Lower leg skin (tissue), 4 donors: ENCODE measurements at regions not wholly inside any gene's neighbourhood (a gene's known extent, or its start where the extent isn't known, plus 50 kb on each side); places are given as distances from the start of the nearest gene placed in this dataset.

Experiments used
- DNase-seq, 2 donors: peaks; one replicate each; pipeline ENCODE4 v3.0.0-alpha.2; 2019; ENCODE audit warnings: low spot score in 2 of 2
- H3K4me3 ChIP-seq: fragments of 200-600 bp; sonication (generic); 2 replicates; pipeline ENCODE4 v1.5.1; 2017; ENCODE audit warnings: mild to moderate bottlenecking, low read depth; ENCODE audit not compliant: poor library complexity, severe bottlenecking
- CTCF ChIP-seq, 3 donors: fragments of 450-650 bp; IDR thresholded peaks; one replicate each; pipeline ENCODE4 v1.5.1; 2016; ENCODE audit warnings: antibody characterized with exemption in 3 of 3, mild to moderate bottlenecking in 3 of 3, moderate library complexity in 2 of 3
- POLR2A ChIP-seq, 2 donors: fragments of 450-650 bp; IDR thresholded peaks; one replicate each; pipeline ENCODE4 v1.6.1; 2016 to 2017; ENCODE audit warnings: antibody characterized with exemption in 2 of 2, mild to moderate bottlenecking in 1 of 2, moderate library complexity in 1 of 2
- WGBS, 2 donors: methylation state at CpG; one replicate each; pipeline ENCODE4 v1.1.5; 2018; 5-methylcytosine and 5-hydroxymethylcytosine counted together
- intact Hi-C: fragments of 100-400 bp; cut with DNase I; formaldehyde crosslinking; loops from one replicate; pipeline ENCODE4 v1.15.0; 2023; ENCODE audit warnings: low total_unique reads

- TF ChIP-seq POLR2A (IDR thresholded peaks at IDR 0.05) (no peak), CTCF (IDR thresholded peaks at IDR 0.05) (no peak)
- intact Hi-C loops, result no loop called here
- no peak for DNase-seq
- 5 to 11% methylated on average over 35 to 61 of the region's 70 CpGs for WGBS, 2 donors
- peak overlapping the region; percentile 9 for H3K4me3 ChIP-seq
Observed at GRCh38 chr12:39145175-39145999, 240.0 kb upstream of the CPNE8 start.

GRCh38 chr12:39144613-39145061, 239.2 kb upstream of the CPNE8 start:
- TF ChIP-seq POLR2A (IDR thresholded peaks at IDR 0.05) (no peak), CTCF (IDR thresholded peaks at IDR 0.05) (no peak)
- DNase-seq, result no peak
- H3K4me3 ChIP-seq, result peak overlapping the region; percentile 9
- WGBS, 2 donors, result 28 to 32% methylated on average over 24 to 33 of the region's 41 CpGs
- intact Hi-C loops, result loop anchor here (5.0 kb wide), 1 partner anchor 1498 kb away; no protein-coding TSS in a partner anchor

GRCh38 chr12:39138268-39138667, 232.9 kb upstream of the CPNE8 start:
- no peak overlapping the region for H3K4me3 ChIP-seq
- intact Hi-C loops, result no loop called here
- no peak for TF ChIP-seq CTCF (IDR thresholded peaks at IDR 0.05)
- TF ChIP-seq POLR2A (IDR thresholded peaks at IDR 0.05), result no peak
- WGBS, 2 donors, result 43 to 50% methylated on average over 4 of the region's 4 CpGs
- no peak for DNase-seq

GRCh38 chr12:39127401-39127800, 222.0 kb upstream of the CPNE8 start:
- WGBS, 2 donors, result 74 to 75% methylated on average over 4 of the region's 4 CpGs
- no peak for DNase-seq
- TF ChIP-seq CTCF (IDR thresholded peaks at IDR 0.05) (no peak), POLR2A (IDR thresholded peaks at IDR 0.05) (no peak)
- H3K4me3 ChIP-seq, result no peak overlapping the region
- intact Hi-C loops, result no loop called here

GRCh38 chr12:39125566-39125965, 220.2 kb upstream of the CPNE8 start:
- TF ChIP-seq POLR2A (IDR thresholded peaks at IDR 0.05) (no peak), CTCF (IDR thresholded peaks at IDR 0.05) (no peak)
- intact Hi-C loops, result no loop called here
- no peak for DNase-seq
- H3K4me3 ChIP-seq, result no peak overlapping the region
- WGBS, 2 donors, result 12 to 13% methylated on average over 2 of the region's 2 CpGs
